WERI-Rb-1 (cell line): ENCODE measurements at regions not wholly inside any gene's neighbourhood (a gene's known extent, or its start where the extent isn't known, plus 50 kb on each side); places are given as distances from the start of the nearest gene placed in this dataset.

Source experiments
- DNase-seq: peaks from one replicate; pipeline ENCODE4 v3.0.0-alpha.2; 2020
- H3K27ac ChIP-seq: fragments of 250-450 bp; sonication (Bioruptor Pico); 2 replicates; pipeline ENCODE4 v1.5.1; 2020; ENCODE audit warnings: mild to moderate bottlenecking, moderate library complexity
- H3K27me3 ChIP-seq: fragments of 250-450 bp; sonication (Bioruptor Pico); 2 replicates; pipeline ENCODE4 v1.5.1; 2021; ENCODE audit warnings: mild to moderate bottlenecking, low read depth, moderate library complexity; ENCODE audit not compliant: insufficient read depth, severe bottlenecking
- H3K36me3 ChIP-seq: fragments of 250-450 bp; sonication (Bioruptor Pico); 2 replicates; pipeline ENCODE4 v1.5.1; 2020; ENCODE audit warnings: mild to moderate bottlenecking, moderate library complexity
- H3K4me3 ChIP-seq: 2 replicates; pipeline ENCODE4 v1.5.1; 2011; ENCODE audit warnings: low read depth, mild to moderate bottlenecking, control low read depth, low read length
- H3K9me3 ChIP-seq: fragments of 250-450 bp; sonication (Bioruptor Pico); 2 replicates; pipeline ENCODE4 v1.5.1; 2021; ENCODE audit warnings: mild to moderate bottlenecking, moderate library complexity; ENCODE audit not compliant: severe bottlenecking
- CTCF ChIP-seq: IDR thresholded peaks from 2 replicates; pipeline ENCODE4 v1.5.1; 2011; ENCODE audit warnings: low read depth, mild to moderate bottlenecking, control low read depth, inconsistent platforms, low read length

- no peaks in the 10 kb centered on the region for H3K27me3 ChIP-seq
- no peak overlapping the region for H3K27ac ChIP-seq
- H3K4me3 ChIP-seq = no peak overlapping the region
- no peaks in the 10 kb centered on the region for H3K9me3 ChIP-seq
- H3K36me3 ChIP-seq = no peaks in the 10 kb centered on the region
- DNase-seq = no peak
- TF ChIP-seq CTCF = no peak
Observed at GRCh38 chr2:225137971-225138370, 95.7 kb upstream of the DOCK10 start.

- TF ChIP-seq CTCF = no peak
- no peak overlapping the region for H3K27ac ChIP-seq
- no peaks in the 10 kb centered on the region for H3K27me3 ChIP-seq
- H3K4me3 ChIP-seq = no peak overlapping the region
- DNase-seq = no peak
- no peaks in the 10 kb centered on the region for H3K9me3 ChIP-seq
- H3K36me3 ChIP-seq = no peaks in the 10 kb centered on the region
Observed at GRCh38 chr2:225136552-225136951, 94.3 kb upstream of the DOCK10 start.

- H3K9me3 ChIP-seq = no peaks in the 10 kb centered on the region
- no peak for TF ChIP-seq CTCF
- no peak overlapping the region for H3K4me3 ChIP-seq
- no peaks in the 10 kb centered on the region for H3K36me3 ChIP-seq
- DNase-seq = no peak
- H3K27me3 ChIP-seq = no peaks in the 10 kb centered on the region
- no peak overlapping the region for H3K27ac ChIP-seq
Observed at GRCh38 chr2:225131898-225132297, 89.6 kb upstream of the DOCK10 start.

GRCh38 chr2:225130093-225130492, 87.8 kb upstream of the DOCK10 start:
- DNase-seq = no peak
- Histone ChIP-seq H3K9me3 (no peaks in the 10 kb centered on the region), H3K27ac (no peak overlapping the region), H3K36me3 (no peaks in the 10 kb centered on the region), H3K4me3 (no peak overlapping the region), H3K27me3 (no peaks in the 10 kb centered on the region)
- no peak for TF ChIP-seq CTCF

- DNase-seq = no peak
- Histone ChIP-seq H3K27me3 (no peaks in the 10 kb centered on the region), H3K9me3 (no peaks in the 10 kb centered on the region), H3K36me3 (no peaks in the 10 kb centered on the region), H3K27ac (no peak overlapping the region), H3K4me3 (no peak overlapping the region)
- TF ChIP-seq CTCF = no peak
Observed at GRCh38 chr2:225124311-225125017, 82.2 kb upstream of the DOCK10 start.
